ENCODE measurements at regions not wholly inside any gene's neighbourhood (a gene's known extent, or its start where the extent isn't known, plus 50 kb on each side); places are given as distances from the start of the nearest gene placed in this dataset.

GRCh38 chr6:153368131-153368530 lies 237.0 kb upstream of the RGS17 start:
- TF ChIP-seq CTCF (IDR thresholded peaks at IDR 0.05) (no peak), POLR2A (IDR thresholded peaks at IDR 0.05) (no peak)

Measured in right lobe of liver (tissue), 4 donors.